ENCODE measurements at regions not wholly inside any gene's neighbourhood (a gene's known extent, or its start where the extent isn't known, plus 50 kb on each side); places are given as distances from the start of the nearest gene placed in this dataset.

- Mint-ChIP-seq H3K27ac (no peak overlapping the region), H3K36me3 (no peaks in the 10 kb centered on the region), H3K4me3 (no peak overlapping the region), H3K27me3 (ENCODE audit: low read depth in 3 of 3) (peaks cover 0 to 8% (median 6%) of the 10 kb centered on the region in 3 donors), H3K4me1 (no peaks in the 10 kb centered on the region), H3K9me3 (peaks cover 0 to 4% (median 0%) of the 10 kb centered on the region in 7 donors)
- Histone ChIP-seq H3K36me3 (replicated peaks in 1 of 2; ENCODE audit: control insufficient read depth in 1 of 2, insufficient read depth in 2 of 2, low read length in 2 of 2) (no peaks in the 10 kb centered on the region), H3K27me3 (ENCODE audit: control insufficient read depth in 2 of 2, insufficient read depth in 2 of 2, low read length in 2 of 2) (no peaks in the 10 kb centered on the region), H2AFZ (ENCODE audit: insufficient read depth, low read depth, low read length, poor library complexity, severe bottlenecking) (no peak overlapping the region), H3K4me2 (replicated peaks; ENCODE audit: extremely low read depth, low read length, poor library complexity, severe bottlenecking) (no peak overlapping the region), H4K20me1 (ENCODE audit: insufficient read depth, low read length) (no peaks in the 10 kb centered on the region), H3K9me3 (replicated peaks in 1 of 2; ENCODE audit: control insufficient read depth in 1 of 2, insufficient read depth in 1 of 2, low read length in 2 of 2) (no peaks in the 10 kb centered on the region), H3K4me1 (ENCODE audit: control insufficient read depth in 1 of 2, insufficient read depth in 2 of 2, low read length in 2 of 2) (no peaks in the 10 kb centered on the region), H3K4me3 (replicated peaks in 1 of 3; ENCODE audit: low read depth in 2 of 3, low read length in 3 of 3) (no peak overlapping the region), H3K27ac (ENCODE audit: low read depth in 1 of 2, low read length in 2 of 2) (no peak overlapping the region), H3K79me2 (ENCODE audit: insufficient read depth, low read length) (no peaks in the 10 kb centered on the region), H3K9ac (ENCODE audit: insufficient read depth, low read length, poor library complexity, severe bottlenecking) (no peak overlapping the region)
- TF ChIP-seq CTCF (IDR thresholded peaks at IDR 0.05): no peak
- no peak for DNase-seq
- intact Hi-C loops (cut with micrococcal nuclease): no loop called here
- WGBS (ENCODE audit: insufficient coverage): 100% methylated on average over 10 of the region's 13 CpGs
These were observed 55.5 kb upstream of the C1QTNF9B start for GRCh38 chr13:23952796-23953195.

GRCh38 chr13:23953860-23954512, 56.7 kb upstream of the C1QTNF9B start:
- intact Hi-C loops (cut with micrococcal nuclease): no loop called here
- DNase-seq: no peak
- H3K4me1 Mint-ChIP-seq: no peaks in the 10 kb centered on the region
- H3K9ac ChIP-seq (ENCODE audit: insufficient read depth, low read length, poor library complexity, severe bottlenecking): no peak overlapping the region
- no peak overlapping the region for H3K27ac Mint-ChIP-seq
- WGBS (ENCODE audit: insufficient coverage): 87% methylated on average over 19 of the region's 20 CpGs
- no peak overlapping the region for H3K4me3 Mint-ChIP-seq
- no peak overlapping the region for H3K4me3 ChIP-seq (replicated peaks in 1 of 3; ENCODE audit: low read depth in 2 of 3, low read length in 3 of 3)
- H3K27me3 ChIP-seq (ENCODE audit: control insufficient read depth in 2 of 2, insufficient read depth in 2 of 2, low read length in 2 of 2): no peaks in the 10 kb centered on the region
- H3K36me3 ChIP-seq (replicated peaks in 1 of 2; ENCODE audit: control insufficient read depth in 1 of 2, insufficient read depth in 2 of 2, low read length in 2 of 2): no peaks in the 10 kb centered on the region
- H3K27me3 Mint-ChIP-seq (ENCODE audit: low read depth in 3 of 3): peaks cover 0 to 8% (median 6%) of the 10 kb centered on the region in 3 donors
- H2AFZ ChIP-seq (ENCODE audit: insufficient read depth, low read depth, low read length, poor library complexity, severe bottlenecking): no peak overlapping the region
- H3K4me1 ChIP-seq (ENCODE audit: control insufficient read depth in 1 of 2, insufficient read depth in 2 of 2, low read length in 2 of 2): no peaks in the 10 kb centered on the region
- H3K9me3 ChIP-seq (replicated peaks in 1 of 2; ENCODE audit: control insufficient read depth in 1 of 2, insufficient read depth in 1 of 2, low read length in 2 of 2): no peaks in the 10 kb centered on the region
- H3K36me3 Mint-ChIP-seq: no peaks in the 10 kb centered on the region
- H3K79me2 ChIP-seq (ENCODE audit: insufficient read depth, low read length): no peaks in the 10 kb centered on the region
- H4K20me1 ChIP-seq (ENCODE audit: insufficient read depth, low read length): no peaks in the 10 kb centered on the region
- TF ChIP-seq CTCF (IDR thresholded peaks at IDR 0.05): no peak
- no peak overlapping the region for H3K4me2 ChIP-seq (replicated peaks; ENCODE audit: extremely low read depth, low read length, poor library complexity, severe bottlenecking)
- H3K9me3 Mint-ChIP-seq: peaks cover 0 to 4% (median 0%) of the 10 kb centered on the region in 7 donors
- H3K27ac ChIP-seq (ENCODE audit: low read depth in 1 of 2, low read length in 2 of 2): no peak overlapping the region
